ENCODE measurements at regions not wholly inside any gene's neighbourhood (a gene's known extent, or its start where the extent isn't known, plus 50 kb on each side); places are given as distances from the start of the nearest gene placed in this dataset.

DNA sequence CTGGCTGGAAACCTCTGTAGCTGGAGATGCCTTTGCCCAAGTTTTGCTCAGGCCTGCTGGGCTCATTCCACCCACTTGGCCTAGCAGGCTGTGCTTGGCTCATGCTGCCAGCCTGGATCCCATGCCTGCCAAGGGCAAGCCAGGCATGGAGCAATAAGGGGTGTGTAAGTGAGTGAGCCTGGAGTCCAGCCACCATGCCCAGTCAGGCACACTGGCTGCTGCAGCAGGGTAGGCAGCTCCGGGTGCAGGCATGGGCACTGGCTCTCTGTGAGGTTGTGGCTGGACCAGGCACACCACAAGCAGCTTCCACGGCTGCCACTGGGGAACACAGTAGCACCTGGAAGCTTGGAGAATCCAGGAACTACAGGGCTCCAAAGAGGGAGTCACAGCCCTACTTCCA, 147.7 kb upstream of the HS6ST1 start:
- TF ChIP-seq ATF7 (IDR thresholded peaks at IDR 0.05), result no peak
- no peak for TF ChIP-seq EZH2 (IDR thresholded peaks at IDR 0.05; ENCODE audit: borderline replicate concordance, low read depth, low read length)
- TF ChIP-seq SETDB1 (IDR thresholded peaks at IDR 0.05; ENCODE audit: low read length), result no peak
- no peak for TF ChIP-seq TAF15 (IDR thresholded peaks at IDR 0.05; ENCODE audit: low read depth, low read length)
- TF ChIP-seq TBP (optimal IDR thresholded peaks at IDR 0.05; ENCODE audit: low read depth, low read length), result no peak
- no peak for TF ChIP-seq NFE2 (IDR thresholded peaks at IDR 0.05; ENCODE audit: low read depth)
- TF ChIP-seq, protein P1, sequence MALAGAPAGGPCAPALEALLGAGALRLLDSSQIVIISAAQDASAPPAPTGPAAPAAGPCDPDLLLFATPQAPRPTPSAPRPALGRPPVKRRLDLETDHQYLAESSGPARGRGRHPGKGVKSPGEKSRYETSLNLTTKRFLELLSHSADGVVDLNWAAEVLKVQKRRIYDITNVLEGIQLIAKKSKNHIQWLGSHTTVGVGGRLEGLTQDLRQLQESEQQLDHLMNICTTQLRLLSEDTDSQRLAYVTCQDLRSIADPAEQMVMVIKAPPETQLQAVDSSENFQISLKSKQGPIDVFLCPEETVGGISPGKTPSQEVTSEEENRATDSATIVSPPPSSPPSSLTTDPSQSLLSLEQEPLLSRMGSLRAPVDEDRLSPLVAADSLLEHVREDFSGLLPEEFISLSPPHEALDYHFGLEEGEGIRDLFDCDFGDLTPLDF (CRISPR knock-in tag; IDR thresholded peaks at IDR 0.05), result no peak
